SIG-M5 treated with dmso at 0.1 percent for 504 hours (cell line): ENCODE measurements at regions not wholly inside any gene's neighbourhood (a gene's known extent, or its start where the extent isn't known, plus 50 kb on each side); places are given as distances from the start of the nearest gene placed in this dataset.

Experiments used
- DNase-seq: peaks from one replicate; lab custom pipeline; 2025; ENCODE audit not compliant: unreplicated experiment; lab: John Stamatoyannopoulos, UW

- DNase-seq = no peak
Measured at GRCh38 chr3:70849911-70850699, 537.7 kb upstream of the MDFIC2 start.

- DNase-seq = no peak
Measured at GRCh38 chr3:70840106-70840870, 527.9 kb upstream of the MDFIC2 start.

GRCh38 chr3:70833239-70833960 lies 521.0 kb upstream of the MDFIC2 start:
- DNase-seq = no peak

- DNase-seq = no peak
Measured at GRCh38 chr3:70832834-70833205, 520.4 kb upstream of the MDFIC2 start.

- no peak for DNase-seq
Measured at GRCh38 chr3:70832089-70832833, 519.8 kb upstream of the MDFIC2 start.

- DNase-seq = no peak
Measured at GRCh38 chr3:70829092-70829491, 516.7 kb upstream of the MDFIC2 start.

- DNase-seq = no peak
Measured at GRCh38 chr3:70824773-70825172, 512.3 kb upstream of the MDFIC2 start.

GRCh38 chr3:70824078-70824477 lies 511.6 kb upstream of the MDFIC2 start:
- DNase-seq = no peak

- no peak for DNase-seq
Measured at GRCh38 chr3:70823622-70824021, 511.2 kb upstream of the MDFIC2 start.

GRCh38 chr3:70822669-70823068 lies 510.2 kb upstream of the MDFIC2 start:
- no peak for DNase-seq

GRCh38 chr3:70821602-70822001 lies 509.2 kb upstream of the MDFIC2 start:
- no peak for DNase-seq

GRCh38 chr3:70820397-70820796 lies 508.0 kb upstream of the MDFIC2 start:
- DNase-seq = no peak

GRCh38 chr3:70818145-70818544 lies 505.7 kb upstream of the MDFIC2 start:
- no peak for DNase-seq

GRCh38 chr3:70816346-70816745 lies 503.9 kb upstream of the MDFIC2 start:
- DNase-seq = no peak

- DNase-seq = no peak
Measured at GRCh38 chr3:70815817-70816216, 503.4 kb upstream of the MDFIC2 start.

GRCh38 chr3:70813311-70813710 lies 500.9 kb upstream of the MDFIC2 start:
- DNase-seq = no peak

GRCh38 chr3:70811880-70812279 lies 499.4 kb upstream of the MDFIC2 start:
- no peak for DNase-seq

- DNase-seq = no peak
Measured at GRCh38 chr3:70808881-70809280, 496.4 kb upstream of the MDFIC2 start.

GRCh38 chr3:70806556-70806955 lies 494.1 kb upstream of the MDFIC2 start:
- no peak for DNase-seq

GRCh38 chr3:70806021-70806420 lies 493.6 kb upstream of the MDFIC2 start:
- DNase-seq = no peak
